IMR-90 (cell line): ENCODE measurements at regions not wholly inside any gene's neighbourhood (a gene's known extent, or its start where the extent isn't known, plus 50 kb on each side); places are given as distances from the start of the nearest gene placed in this dataset.

Experiments used
- CTCF ChIP-seq: conservative IDR thresholded peaks from 2 replicates; pipeline ENCODE4 v1.5.1; 2012; ENCODE audit warnings: mild to moderate bottlenecking, low read depth, low read length, improper control_type of control experiment
- SMC3 ChIP-seq: fragments of 150-350 bp; IDR thresholded peaks from 2 replicates; pipeline ENCODE4 v1.6.1; 2016; ENCODE audit warnings: low read depth, mild to moderate bottlenecking, antibody characterized with exemption, low read length, moderate library complexity

- TF ChIP-seq CTCF (no peak), SMC3 (no peak)
Measured at GRCh38 chr2:236752096-236752495, 182.5 kb downstream of the ACKR3 start.
